Psoas muscle (tissue), 7 donors: ENCODE measurements at regions not wholly inside any gene's neighbourhood (a gene's known extent, or its start where the extent isn't known, plus 50 kb on each side); places are given as distances from the start of the nearest gene placed in this dataset.

Source experiments
- ATAC-seq, 4 donors: fragments of 200-7000 bp; cut with Tn5 transposase; one replicate each; pipeline ENCODE4 v1.9.1; 2020; ENCODE audit warnings: moderate library complexity in 3 of 4, mild to moderate bottlenecking in 2 of 4
- DNase-seq, 2 donors: peaks; one replicate each; pipeline ENCODE4 v3.0.0-alpha.2; 2020
- H3K27ac ChIP-seq: fragments of 200-600 bp; one replicate; pipeline ENCODE4 v1.8.0; 2022
- H3K27me3 ChIP-seq, 3 donors: fragments of 200-600 bp in 1 of 3; one replicate each; pipeline versions ENCODE4 v1.6.1 to v1.8.0; 2013 to 2022; ENCODE audit warnings: low read length in 2 of 3, mild to moderate bottlenecking in 2 of 3, moderate library complexity in 1 of 3; ENCODE audit not compliant: insufficient read depth in 3 of 3
- H3K36me3 ChIP-seq, 2 donors: fragments of 200-600 bp in 1 of 2; one replicate each; pipeline versions ENCODE4 v1.6.1 to v1.8.0; 2013 to 2022; ENCODE audit warnings: low read depth in 1 of 2, mild to moderate bottlenecking in 1 of 2, moderate library complexity in 1 of 2; ENCODE audit not compliant: insufficient read depth in 1 of 2
- H3K4me1 ChIP-seq: fragments of 200-600 bp; one replicate; pipeline ENCODE4 v1.8.0; 2022
- H3K4me3 ChIP-seq: fragments of 200-600 bp; one replicate; pipeline ENCODE4 v1.8.0; 2022; ENCODE audit warnings: mild to moderate bottlenecking
- H3K9me3 ChIP-seq: fragments of 200-600 bp; one replicate; pipeline ENCODE4 v1.8.0; 2022
- WGBS, 3 donors: extraction: QIAGEN DNeasy Blood & Tissue Kit; methylation state at CpG; one replicate each; pipeline versions ENCODE4 v1.1.6 to v1.1.7; 2013; 5-methylcytosine and 5-hydroxymethylcytosine counted together
- intact Hi-C, 2 donors: fragments of 100-400 bp; cut with DNase I; formaldehyde crosslinking; loops; one replicate each; pipeline versions ENCODE4 v1.11.0 to v1.14.2; 2022
- TF ChIP-seq, protein P1 (sequence below): fragments of 200-600 bp; IDR thresholded peaks from one replicate; pipeline ENCODE4 v1.8.0; 2022; ENCODE audit warnings: antibody characterized with exemption
- donor health status: healthy with polysubstance abuse.
- donor health status: DM: no; HTN: no; CAD: no; lungs with moderate emphysema.
- donor health status: Bipolar disorder and iron deficiency.
- donor health status: healthy.
- donor health status: DM: yes; HTN: yes; CAD: no.
- donor health status: DM: no; HTN: no; CAD: no.
- donor health status: DM: yes; HTN: yes; CAD: no.

GRCh38 chr1:30465096-30465495 is 258.3 kb downstream of the MATN1 start:
- Histone ChIP-seq H3K9me3 (no peaks in the 10 kb centered on the region), H3K27me3 (peaks cover 0 to 5% (median 2%) of the 10 kb centered on the region in 3 donors), H3K4me1 (no peaks in the 10 kb centered on the region), H3K27ac (no peak overlapping the region), H3K36me3 (no peaks in the 10 kb centered on the region), H3K4me3 (no peak overlapping the region)
- TF ChIP-seq, protein P1, sequence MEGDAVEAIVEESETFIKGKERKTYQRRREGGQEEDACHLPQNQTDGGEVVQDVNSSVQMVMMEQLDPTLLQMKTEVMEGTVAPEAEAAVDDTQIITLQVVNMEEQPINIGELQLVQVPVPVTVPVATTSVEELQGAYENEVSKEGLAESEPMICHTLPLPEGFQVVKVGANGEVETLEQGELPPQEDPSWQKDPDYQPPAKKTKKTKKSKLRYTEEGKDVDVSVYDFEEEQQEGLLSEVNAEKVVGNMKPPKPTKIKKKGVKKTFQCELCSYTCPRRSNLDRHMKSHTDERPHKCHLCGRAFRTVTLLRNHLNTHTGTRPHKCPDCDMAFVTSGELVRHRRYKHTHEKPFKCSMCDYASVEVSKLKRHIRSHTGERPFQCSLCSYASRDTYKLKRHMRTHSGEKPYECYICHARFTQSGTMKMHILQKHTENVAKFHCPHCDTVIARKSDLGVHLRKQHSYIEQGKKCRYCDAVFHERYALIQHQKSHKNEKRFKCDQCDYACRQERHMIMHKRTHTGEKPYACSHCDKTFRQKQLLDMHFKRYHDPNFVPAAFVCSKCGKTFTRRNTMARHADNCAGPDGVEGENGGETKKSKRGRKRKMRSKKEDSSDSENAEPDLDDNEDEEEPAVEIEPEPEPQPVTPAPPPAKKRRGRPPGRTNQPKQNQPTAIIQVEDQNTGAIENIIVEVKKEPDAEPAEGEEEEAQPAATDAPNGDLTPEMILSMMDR: no peak
- DNase-seq: no peak
- no peak for ATAC-seq
- WGBS, 3 donors: 77 to 85% (median 82%) methylated on average over 2 of the region's 2 CpGs
- intact Hi-C loops: no loop called here

DNA sequence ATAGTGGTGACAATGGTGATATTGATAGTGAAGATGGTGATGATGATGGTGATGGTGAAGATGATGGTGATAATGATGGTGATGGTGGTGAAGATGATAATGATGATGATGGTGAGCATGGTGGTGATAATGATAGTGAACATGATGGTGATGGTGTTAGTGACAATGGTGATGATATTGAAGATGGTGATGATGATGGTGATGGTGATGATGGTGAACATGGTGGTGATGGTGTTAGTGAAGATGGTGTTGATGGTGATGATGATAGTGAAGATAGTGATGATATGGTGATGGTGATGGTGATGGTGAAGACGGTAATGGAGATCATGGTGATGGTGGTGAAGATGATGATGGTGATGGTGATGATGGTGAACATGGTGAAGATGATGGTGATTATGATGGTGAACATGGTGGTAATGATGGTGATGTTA is 259.2 kb downstream of the MATN1 start:
- DNase-seq (no peak), ATAC-seq (no peak)
- 92 to 100% (median 94%) methylated on average over 1 of the region's 1 CpG for WGBS, 3 donors
- Histone ChIP-seq H3K4me1 (no peaks in the 10 kb centered on the region), H3K9me3 (no peaks in the 10 kb centered on the region), H3K4me3 (no peak overlapping the region), H3K27ac (no peak overlapping the region), H3K27me3 (peaks cover 0 to 5% (median 2%) of the 10 kb centered on the region in 3 donors), H3K36me3 (no peaks in the 10 kb centered on the region)
- TF ChIP-seq, protein P1: no peak
- intact Hi-C loops: no loop called here

DNA sequence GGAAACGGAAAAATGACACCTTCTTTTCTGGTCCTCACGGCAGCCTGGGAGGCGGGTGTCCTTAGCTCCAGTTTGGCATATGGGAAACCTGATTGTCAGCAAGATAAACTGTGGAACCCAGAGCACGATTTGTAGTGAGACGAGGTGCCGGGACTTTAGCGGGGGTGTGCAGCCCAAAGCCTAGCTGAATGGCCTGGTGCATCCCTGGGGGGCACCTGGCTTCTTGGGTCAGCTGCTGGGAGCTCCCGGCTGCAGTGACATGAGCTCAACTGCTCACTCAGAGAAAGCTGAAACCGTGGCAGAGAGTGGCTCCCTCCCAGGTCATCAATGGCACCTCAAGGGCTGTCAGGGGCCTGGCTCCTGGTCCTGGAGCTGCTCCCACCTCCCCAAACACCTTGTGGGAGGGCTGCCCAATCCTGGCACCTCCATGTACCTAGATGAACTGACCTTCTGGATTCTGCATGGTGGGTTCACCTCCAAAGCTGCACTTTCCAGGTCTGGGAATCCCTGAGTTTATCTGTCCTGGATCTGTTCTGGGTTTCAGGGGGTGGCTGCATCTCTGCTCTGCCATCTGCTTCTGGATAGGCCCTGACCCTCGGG is 260.5 kb downstream of the MATN1 start:
- Histone ChIP-seq H3K27me3 (peaks cover 0 to 5% (median 2%) of the 10 kb centered on the region in 3 donors), H3K4me1 (no peaks in the 10 kb centered on the region), H3K27ac (no peak overlapping the region), H3K4me3 (no peak overlapping the region), H3K9me3 (no peaks in the 10 kb centered on the region), H3K36me3 (no peaks in the 10 kb centered on the region)
- 55 to 65% (median 56%) methylated on average over 10 of the region's 10 CpGs for WGBS, 3 donors
- TF ChIP-seq, protein P1: no peak
- intact Hi-C loops: no loop called here
- DNase-seq (peak in 1 of 2 donors; percentile 19), ATAC-seq (no peak)

DNA sequence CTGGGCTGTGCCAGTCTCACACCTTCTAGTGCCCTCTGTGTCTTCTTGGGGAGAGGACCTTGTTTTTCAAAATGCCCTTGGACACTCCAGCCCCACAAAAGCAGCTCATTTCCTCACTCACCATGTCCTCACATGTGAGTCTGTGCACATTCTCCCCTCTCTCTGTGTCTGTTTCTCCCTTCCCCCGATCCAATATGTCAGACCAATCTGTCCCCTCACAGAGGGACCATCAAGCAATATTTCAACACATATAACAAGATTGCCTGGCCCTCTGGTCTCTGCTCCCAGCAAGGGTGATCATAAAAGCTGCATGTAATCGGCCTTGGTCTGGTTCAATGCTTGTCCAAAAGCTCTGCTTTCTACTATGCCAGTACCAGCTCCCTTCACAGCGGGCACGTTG is 261.2 kb downstream of the MATN1 start:
- Histone ChIP-seq H3K27me3 (peaks cover 0 to 5% (median 2%) of the 10 kb centered on the region in 3 donors), H3K4me3 (no peak overlapping the region), H3K9me3 (no peaks in the 10 kb centered on the region), H3K27ac (no peak overlapping the region), H3K4me1 (no peaks in the 10 kb centered on the region), H3K36me3 (no peaks in the 10 kb centered on the region)
- ATAC-seq (no peak), DNase-seq (no peak)
- WGBS, 3 donors: 54 to 63% (median 56%) methylated on average over 4 of the region's 4 CpGs
- intact Hi-C loops: no loop called here
- TF ChIP-seq, protein P1: no peak

DNA sequence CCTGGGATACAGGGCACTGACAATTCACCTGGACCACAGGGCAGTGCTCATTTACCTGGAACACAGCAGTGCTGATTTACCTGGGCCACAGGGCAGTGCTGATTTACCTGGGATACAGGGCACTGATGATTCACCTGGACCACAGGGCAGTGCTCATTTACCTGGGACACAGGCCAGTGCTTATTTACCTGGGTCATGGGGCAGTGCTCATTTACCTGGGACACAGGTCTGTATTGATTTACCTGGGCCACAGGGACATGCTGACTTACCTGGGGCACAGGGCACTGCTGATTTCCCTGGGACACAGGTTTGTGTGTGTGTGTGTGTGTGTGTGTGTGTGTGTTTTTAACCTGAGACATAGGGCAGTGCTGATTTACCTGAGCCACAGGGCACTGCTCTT is 261.7 kb downstream of the MATN1 start:
- peaks cover 0 to 5% (median 2%) of the 10 kb centered on the region in 3 donors for H3K27me3 ChIP-seq
- TF ChIP-seq, protein P1: no peak
- no peak overlapping the region for H3K27ac ChIP-seq
- no peaks in the 10 kb centered on the region for H3K9me3 ChIP-seq
- no peaks in the 10 kb centered on the region for H3K4me1 ChIP-seq
- DNase-seq (no peak), ATAC-seq (no peak)
- no peaks in the 10 kb centered on the region for H3K36me3 ChIP-seq
- H3K4me3 ChIP-seq: no peak overlapping the region
- intact Hi-C loops: no loop called here
